Kidney capillary endothelial cell (primary cell): ENCODE measurements at regions not wholly inside any gene's neighbourhood (a gene's known extent, or its start where the extent isn't known, plus 50 kb on each side); places are given as distances from the start of the nearest gene placed in this dataset.
"Not testable (repeated sequence)": the region's sequence is repeated elsewhere in the genome, so short reads cannot be mapped to it uniquely, and the experiment has no call there.

Source experiments
- DNase-seq: peaks from one replicate; pipeline ENCODE4 v3.0.0-alpha.2; 2018; ENCODE audit warnings: low spot score

DNA sequence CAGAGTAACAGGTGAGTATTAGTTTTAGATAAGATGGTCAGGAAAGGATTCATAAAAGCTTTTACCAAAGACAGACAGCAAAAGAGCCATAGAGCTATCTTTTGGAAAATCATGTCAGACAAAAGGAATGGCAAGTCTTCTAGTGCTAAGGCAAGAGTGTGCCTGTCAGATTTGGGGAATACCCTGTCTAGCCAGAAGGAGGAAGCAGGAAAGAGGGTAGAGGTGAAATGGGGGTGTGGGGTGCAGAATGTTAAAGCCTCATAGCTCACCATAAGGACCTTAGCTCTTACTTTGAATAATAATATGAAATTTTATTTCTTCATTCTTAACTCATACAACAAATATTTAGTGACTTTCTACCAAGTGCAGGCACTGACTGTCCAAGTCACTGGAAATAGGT is 512.1 kb upstream of the ROBO2 start:
- DNase-seq: no peak

DNA sequence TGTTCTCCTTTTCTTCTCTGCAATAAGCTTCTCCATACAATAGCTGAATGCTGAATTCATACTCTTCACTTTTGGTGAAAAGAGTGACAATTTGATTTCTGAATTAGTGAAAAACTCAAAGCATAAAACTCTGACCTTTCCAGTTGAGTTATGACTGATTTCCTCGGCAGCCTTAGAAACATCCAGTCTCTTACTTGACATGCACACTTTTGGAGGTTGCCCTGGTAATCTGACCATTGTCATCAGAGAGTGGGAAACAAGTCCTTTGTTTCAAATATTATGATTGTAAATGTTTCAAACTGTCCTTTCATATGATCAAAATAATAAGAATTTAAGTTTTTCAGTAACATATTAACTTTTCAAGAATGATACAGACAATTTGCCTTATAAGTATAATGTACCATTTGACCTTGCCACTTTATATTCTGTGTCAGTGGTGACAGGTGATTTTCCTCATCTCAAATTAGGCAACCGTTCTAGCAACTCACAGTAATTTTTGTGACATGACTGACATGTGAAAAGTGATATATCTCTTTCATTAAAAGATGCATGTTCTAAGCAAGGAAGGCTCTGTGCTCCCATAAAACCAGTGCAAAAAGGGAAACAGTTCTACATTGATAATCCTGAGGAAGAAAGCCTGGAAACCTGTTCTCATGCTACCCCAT is 507.6 kb upstream of the ROBO2 start:
- DNase-seq: no peak

DNA sequence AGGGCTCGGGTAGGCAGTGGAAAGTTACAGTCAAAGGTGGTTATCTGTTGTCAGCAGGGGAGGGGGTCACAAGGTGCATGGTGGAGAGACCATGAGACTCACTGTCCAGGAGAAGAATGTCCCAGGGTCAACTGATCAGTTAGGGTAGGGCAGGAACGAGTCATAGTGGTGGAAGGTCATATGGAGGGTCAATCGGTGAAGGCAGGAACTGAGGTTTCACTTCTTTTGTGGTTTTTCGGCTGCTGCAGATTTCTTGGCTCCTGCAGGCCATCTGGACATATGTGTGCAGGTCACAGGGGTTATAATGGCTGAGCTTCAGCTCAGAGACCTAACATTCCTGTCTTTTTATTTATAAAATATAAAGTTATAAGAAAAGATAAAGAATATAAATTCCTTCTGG is 506.2 kb upstream of the ROBO2 start:
- DNase-seq: not testable (repeated sequence)

DNA sequence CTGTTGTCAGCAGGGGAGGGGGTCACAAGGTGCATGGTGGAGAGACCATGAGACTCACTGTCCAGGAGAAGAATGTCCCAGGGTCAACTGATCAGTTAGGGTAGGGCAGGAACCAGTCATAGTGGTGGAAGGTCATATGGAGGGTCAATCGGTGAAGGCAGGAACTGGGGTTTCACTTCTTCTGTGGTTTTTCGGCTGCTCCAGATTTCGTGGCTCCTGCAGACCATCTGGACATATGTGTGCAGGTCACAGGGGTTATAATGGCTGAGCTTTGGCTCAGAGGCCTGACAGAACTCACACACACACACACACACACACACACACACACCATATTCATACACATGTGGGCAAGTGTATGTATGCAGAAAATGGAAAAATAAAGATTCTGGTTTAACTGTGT is 502.0 kb upstream of the ROBO2 start:
- not testable (repeated sequence) for DNase-seq

DNA sequence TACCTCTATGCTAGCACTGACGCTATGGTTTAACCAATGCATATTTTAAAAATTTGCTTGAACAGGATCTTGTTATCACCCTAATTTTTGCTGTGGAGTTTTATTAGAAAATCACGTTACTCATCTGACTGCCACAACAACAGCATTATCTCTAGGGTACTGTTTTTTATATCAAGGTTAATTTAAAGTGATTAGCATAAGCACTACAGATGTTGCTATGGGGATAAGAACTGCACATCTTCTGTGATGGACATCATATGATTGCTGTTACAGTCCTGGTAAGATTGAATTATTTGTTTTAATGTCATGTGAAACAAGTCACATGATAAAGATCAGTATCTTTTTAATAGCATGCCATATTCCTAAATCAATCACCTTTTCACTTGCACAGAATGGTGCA is 492.2 kb upstream of the ROBO2 start:
- DNase-seq: no peak

DNA sequence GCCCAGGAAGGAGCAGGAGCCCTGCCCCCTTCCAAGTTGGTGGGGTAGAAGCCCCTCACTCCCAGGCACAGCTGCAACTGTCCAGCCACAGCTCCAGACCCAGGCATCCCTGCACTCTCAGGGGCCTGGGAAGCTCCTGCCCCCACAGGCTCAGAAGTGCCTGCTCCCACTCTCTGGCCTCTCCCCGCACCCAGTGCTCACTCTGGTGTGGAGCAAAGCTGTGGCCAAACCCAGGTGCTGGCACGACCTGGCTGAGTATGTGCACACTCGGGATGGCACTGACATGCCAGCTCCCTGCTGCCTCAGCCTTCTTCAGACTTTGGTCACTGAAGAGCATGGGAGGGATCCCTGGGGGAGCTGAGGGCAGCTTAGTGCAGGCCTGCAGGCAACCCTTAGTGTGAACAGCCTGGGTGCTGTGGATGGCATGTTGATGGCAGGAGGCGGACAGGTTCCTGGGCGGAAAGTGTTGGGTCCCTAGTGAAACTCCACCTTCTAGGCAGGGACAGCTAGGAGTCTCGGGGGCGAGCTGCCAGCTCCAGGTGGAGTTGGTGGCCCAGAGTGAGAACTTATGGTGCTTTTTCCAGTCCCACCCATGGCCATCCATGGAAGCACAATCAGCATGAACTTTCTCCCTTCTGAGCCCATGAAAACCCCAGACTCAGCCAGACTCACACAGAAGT is 489.2 kb upstream of the ROBO2 start:
- no peak for DNase-seq

DNA sequence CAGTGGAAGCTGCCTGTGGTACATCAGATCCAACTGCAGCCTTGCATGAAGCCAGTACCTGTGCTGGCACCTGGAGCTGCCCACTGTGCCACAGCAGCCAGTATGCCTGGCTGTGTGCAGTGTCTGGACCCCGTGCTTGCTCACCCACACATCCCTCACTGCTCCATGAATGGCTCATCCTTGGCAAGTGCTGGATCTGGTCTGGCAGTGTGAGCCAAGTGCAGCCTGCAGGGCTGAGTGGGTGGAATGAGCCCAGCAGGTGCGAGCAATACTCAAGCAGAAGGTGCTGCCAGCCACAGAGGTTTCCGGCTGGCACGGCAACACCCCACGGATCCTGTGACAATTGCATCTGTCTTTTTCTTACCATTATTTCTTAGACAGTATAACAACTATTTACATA is 488.2 kb upstream of the ROBO2 start:
- DNase-seq: no peak

DNA sequence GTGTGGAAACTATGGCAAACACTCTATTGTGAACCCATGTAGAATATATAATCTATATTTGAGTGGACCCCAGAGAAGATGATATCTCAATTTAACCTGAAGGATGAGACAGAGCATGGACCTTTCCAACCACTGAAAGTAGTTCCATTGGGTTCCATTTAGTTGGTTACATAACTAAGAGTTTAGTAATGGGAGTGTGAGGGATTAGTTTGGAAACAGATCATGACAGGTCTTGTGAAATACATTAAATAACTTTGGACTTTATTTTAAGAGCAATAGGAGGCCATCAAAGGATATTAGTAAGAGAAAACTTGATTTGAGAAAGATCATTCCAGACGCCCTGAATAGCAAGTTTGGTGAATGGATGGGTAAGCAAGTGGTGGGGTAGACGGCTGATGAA is 487.2 kb upstream of the ROBO2 start:
- no peak for DNase-seq

DNA sequence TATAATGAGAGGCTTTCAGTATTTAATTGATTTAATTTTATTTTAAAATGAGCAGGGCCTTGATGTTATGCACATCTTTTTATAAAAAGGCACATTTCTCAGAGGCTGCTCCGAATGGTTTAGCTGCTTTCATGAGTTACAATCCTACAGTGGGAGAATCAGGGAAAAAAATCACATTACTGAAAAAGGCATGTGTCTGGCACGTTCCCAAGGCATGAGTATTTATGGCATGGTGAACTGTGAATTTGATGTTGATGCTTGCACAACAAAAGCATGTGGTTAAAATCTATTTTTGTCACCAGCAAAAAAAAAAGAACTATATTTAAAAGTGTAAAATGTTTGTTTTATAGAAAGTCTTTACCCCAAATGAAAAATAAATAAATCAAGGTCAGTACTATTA is 485.2 kb upstream of the ROBO2 start:
- DNase-seq: no peak

DNA sequence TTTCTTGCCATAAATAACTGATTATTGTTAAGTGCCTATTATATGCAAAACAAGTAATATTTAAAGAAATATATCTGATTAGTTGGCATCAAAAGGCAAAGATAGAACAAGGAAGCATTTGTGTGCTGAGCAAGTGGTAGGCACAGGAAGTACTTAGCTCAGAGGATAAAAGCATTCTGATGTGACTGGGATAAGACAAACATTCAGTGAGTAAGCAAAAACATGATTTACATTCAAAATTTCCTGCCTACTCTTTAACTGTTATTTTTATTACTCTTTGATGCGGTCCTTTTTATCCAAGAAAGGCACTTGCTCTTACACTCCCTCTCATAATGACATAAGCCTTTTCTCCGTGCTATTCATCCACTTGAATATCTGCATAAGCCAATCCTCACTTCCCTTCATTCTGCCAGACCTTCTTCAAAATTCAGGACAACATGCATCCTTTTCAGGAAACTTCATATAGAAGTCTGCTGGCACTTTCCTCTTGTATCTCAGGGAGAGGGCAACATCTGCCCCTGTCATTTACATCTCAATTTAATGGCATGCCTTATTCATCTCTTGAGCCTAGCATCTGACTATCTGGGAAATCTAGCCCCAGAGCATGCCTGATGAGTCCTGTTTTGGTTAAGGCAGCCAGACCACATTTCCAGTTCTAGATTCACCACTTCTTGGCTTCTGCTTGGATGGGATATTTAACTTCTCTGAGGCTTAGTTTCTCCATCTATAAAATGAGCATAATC is 478.2 kb upstream of the ROBO2 start:
- DNase-seq: no peak

DNA sequence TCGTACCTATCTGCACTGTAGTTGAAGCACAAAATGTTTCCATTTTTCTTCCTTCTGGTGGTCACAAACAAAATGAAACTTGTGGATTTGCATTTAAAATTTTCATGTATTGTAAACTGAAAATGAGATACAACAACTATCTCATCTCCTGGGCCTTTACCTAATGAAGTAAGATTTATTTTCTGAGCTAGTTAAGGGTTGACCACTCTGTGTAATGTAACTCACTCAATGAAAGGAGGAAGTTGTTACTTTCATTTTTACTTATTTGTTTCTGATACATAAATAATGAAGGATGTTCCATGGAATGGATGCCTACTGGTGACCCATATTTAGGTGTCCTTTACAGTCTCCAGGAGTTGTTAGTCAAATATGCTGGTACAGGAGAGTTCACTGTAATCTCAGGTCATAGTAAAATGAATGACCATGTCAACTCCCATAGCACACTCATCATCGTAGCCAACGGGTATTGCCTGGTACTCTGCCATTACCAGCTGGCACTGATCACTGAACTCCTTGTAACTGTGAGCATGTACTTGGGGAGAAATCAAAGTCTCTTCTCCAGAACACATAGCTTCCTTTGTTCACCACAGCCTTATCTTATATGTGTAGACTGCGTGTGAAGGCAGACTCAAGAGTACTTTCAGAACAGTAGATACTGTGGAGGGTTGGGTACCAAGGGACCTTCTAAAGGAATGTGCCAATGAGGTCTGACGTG is 474.2 kb upstream of the ROBO2 start:
- no peak for DNase-seq

DNA sequence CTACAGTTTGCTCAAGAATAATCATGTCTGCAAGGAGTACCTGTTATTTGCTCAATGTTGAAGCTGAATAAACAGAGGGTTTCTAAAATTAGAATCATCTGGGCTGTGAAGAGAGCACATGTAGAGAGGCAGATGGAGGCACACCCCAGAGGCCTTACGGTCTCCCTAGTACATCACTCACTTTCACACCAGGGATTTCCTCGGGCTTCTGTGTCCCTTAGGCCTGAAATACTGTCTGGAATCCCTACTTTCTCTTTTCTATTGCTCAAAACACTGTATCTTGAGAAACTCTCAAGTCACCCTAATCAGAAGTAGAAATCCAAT is 473.7 kb upstream of the ROBO2 start:
- no peak for DNase-seq

DNA sequence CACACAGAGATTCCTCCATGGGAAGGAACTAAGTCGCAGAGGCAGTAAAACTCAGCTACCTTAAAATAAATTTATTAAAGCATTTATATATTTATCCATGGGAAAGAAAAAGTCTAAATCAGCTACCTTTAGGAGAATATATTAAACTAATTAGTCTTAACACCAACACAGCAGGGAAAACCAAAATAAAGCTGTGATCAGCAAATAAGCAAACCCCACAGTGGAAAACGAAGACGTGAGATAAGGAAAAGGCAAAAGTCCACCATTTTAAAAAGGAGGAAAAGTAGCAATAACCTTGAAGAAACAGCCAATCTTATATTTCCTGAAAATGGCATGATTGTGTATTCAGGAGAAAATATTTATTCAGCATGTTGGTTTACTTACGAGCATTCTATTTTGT is 473.0 kb upstream of the ROBO2 start:
- no peak for DNase-seq

DNA sequence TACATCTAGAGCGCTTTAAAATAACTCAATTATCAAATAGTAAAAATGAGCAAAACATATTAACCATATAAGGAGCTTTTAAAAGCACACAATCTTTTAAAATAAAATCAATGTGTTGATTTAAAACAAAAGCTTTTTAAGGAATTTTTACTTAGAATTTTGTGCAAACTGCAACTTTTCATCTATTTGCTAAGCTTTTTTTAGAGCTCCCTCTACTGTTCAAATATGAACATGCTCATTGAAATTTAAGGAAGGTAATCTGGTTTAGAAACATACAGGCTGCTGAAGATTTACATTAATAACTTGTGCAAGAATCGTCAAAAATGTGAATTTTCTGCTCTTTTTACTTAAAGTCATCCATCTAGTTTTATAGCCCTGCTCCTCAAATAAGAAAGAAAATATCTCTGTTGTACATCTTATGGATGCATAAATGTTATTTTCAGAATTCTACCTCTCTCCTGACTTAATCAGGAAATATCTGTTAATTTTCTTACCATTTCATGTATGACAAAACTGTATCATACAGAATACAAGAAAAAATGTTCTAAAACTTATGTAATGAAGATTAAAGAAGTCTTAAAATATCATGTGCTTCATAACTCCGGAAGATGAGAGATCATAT is 469.4 kb upstream of the ROBO2 start:
- DNase-seq: peak; percentile 37

DNA sequence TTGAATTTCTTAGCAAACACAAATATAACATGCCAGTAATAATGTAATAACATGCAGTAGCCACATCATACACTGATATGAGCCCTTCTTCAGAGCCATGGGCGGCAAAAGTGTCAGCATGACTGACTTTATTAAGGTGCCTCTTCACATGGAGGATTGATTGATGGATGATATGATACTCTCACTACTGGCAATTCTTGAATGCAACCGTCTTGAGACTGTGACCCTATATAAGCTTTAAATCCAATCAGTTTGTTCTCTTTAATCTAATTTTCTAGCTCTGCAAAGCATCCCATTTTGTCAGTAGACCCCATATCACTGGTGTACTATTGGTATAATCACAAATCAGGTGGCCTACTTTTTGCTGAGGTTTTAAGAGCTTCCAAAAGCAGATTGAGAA is 463.7 kb upstream of the ROBO2 start:
- DNase-seq: no peak

DNA sequence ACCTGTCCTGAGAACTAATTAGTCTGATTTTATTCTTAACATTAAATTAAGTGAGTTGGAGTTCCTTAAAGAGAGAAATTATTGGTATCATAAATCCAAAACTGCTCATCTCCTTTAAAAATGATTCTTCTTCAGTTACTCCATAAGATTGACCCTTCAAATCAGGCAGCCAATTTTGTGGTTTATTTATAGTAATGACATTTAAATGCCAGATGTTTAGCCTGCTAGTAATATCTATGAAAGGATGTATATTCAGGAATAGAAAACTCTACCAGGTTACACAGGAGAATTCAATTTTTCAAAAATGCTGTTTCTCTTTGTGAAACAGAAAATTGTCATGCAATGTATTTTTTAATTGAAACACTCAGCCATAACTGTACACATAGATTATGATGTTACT is 457.8 kb upstream of the ROBO2 start:
- DNase-seq: no peak

DNA sequence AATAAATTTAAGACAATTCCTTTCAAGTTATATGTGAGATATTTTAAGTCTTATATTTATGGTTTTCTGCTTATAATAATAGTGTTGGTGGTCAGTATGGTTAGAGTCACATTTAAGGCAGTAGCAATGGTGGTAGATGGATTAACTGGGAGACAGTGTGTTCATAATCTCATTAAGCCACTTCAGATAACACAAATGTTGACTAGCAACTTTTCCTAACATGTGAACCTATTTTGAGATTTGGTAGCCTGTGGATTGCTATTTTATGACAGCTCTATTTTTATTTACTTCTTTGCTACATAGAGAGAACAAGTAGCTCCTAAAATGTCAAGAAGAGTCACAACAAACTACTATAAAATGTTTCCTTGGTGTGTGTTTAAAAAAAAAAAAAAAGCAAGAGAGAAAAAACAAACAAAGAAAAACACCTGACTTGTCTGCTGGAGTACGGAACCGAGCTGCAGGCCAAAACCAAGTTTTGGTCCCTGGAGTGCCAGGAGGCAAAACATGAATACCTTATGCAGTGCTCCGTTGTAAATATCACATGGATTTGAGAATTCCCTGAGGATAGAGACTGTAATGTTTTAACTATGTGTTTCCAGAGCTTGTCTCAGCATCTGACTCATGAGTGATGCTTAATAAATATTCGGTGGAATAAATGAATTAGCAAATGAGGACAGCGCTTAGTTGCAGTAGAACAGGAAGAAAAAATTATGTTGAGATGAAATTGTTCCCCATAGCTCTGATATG is 457.1 kb upstream of the ROBO2 start:
- no peak for DNase-seq

DNA sequence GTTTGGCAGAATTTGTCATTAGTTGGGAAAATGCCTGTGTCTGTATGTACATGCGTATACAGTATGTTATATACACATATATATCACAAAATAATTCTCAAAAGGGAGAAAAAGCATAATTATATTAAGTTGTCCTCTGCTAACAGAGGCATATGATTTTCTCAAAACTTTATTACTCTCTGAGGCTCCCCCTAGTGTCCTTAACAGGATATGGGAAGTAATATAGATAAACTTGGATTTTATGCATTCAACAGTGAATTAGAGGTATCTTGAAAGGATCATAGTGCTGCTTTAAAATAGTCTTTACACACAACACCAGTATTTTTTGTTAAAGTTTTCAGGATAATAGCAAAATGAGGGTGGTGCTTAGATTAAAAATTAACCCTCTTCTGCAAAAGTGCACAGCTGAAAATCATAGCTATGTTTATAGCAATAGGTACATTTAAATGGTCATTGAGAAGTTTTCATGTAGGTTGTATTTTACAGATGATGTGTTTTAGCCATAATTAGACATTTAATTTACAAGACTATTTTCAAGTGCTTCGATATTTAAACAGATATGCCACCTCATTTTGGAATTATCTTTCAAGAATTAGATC is 454.0 kb upstream of the ROBO2 start:
- DNase-seq: peak; percentile 38

DNA sequence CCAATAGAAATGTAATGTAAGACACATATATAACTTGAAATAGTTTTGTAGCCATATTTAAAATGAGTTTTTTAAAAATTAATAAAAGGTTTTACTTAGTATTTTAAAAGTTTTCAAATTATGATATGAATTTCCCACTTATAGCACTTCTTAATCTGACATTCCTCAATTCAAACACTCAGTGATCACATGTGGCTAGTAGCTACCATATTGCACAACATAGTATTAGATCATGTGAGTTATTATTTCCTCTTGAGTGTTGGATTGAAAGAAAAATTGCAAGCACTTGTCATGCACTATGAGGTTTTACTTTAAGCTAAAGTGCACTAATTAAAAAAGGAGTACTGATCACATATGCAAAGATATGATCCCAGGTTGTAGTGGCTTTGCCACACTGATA is 453.4 kb upstream of the ROBO2 start:
- DNase-seq: no peak

DNA sequence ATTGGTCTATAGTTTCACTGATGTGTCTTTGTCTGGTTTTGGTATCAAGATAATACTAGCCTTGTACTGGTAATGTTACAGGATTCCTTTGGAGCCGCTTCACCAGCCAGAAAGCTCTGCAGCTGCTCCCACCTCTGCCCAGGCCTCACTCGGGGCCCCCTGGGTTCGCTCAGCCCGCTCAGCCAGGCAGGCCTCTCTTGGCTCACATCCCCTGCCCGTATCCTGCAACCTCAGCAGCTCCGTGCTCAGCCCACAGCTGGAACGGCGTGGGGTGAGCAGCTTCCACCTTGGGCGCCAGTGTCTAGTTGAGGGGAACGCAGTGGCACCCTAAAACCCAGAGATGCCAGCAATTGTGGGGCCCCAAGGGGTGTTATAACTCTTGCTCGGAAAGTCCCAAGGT is 429.7 kb upstream of the ROBO2 start:
- no peak for DNase-seq

DNA sequence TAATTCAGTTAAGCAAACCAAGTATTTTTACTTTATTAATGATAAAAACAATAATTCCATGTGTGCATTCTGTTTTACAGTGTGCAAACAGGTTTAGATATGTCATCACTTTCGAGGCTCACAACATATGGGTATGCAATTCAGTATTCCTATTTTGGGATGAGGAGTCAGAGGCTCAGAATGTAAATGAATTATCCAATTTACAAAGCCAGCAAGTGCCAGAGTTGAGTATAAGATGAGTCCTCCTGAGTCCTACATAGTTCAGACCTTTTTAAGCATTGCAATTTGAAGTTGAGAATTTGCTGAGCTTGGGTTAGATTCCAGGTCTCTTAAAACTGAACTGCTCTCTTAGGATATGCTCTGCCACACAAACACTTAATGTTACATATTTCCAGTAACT is 424.2 kb upstream of the ROBO2 start:
- DNase-seq: no peak
